Liver (tissue), 8 donors: ENCODE measurements at regions not wholly inside any gene's neighbourhood (a gene's known extent, or its start where the extent isn't known, plus 50 kb on each side); places are given as distances from the start of the nearest gene placed in this dataset.

ENCODE experiments used
- DNase-seq: peaks from one replicate; pipeline ENCODE4 v3.0.0-alpha.2; 2017; ENCODE audit warnings: low spot score
- H3K27ac ChIP-seq, 2 donors: one replicate each; pipeline ENCODE4 v1.7.0; 2013; ENCODE audit warnings: inconsistent platforms in 2 of 2, low read length in 2 of 2, control low read depth in 1 of 2, low read depth in 1 of 2, mild to moderate bottlenecking in 1 of 2
- H3K27me3 ChIP-seq, 4 donors: one replicate each; pipeline versions ENCODE4 v1.6.1 to v1.7.0; 2013; ENCODE audit warnings: low read length in 3 of 4, inconsistent platforms in 1 of 4, mild to moderate bottlenecking in 1 of 4, moderate library complexity in 1 of 4; ENCODE audit not compliant: control insufficient read depth in 4 of 4, insufficient read depth in 4 of 4
- H3K36me3 ChIP-seq, 4 donors: one replicate each; pipeline versions ENCODE4 v1.6.1 to v1.7.0; 2013; ENCODE audit warnings: low read length in 3 of 4, mild to moderate bottlenecking in 3 of 4, low read depth in 1 of 4, moderate library complexity in 1 of 4; ENCODE audit not compliant: control insufficient read depth in 4 of 4, insufficient read depth in 3 of 4
- H3K4me1 ChIP-seq, 4 donors: one replicate each; pipeline versions ENCODE4 v1.6.1 to v1.7.0; 2013; ENCODE audit warnings: low read length in 3 of 4, mild to moderate bottlenecking in 3 of 4, moderate library complexity in 1 of 4; ENCODE audit not compliant: control insufficient read depth in 4 of 4, insufficient read depth in 4 of 4
- H3K4me3 ChIP-seq, 3 donors: one replicate each; pipeline versions ENCODE4 v1.6.1 to v1.7.0; 2013; ENCODE audit warnings: low read length in 3 of 3, control low read depth in 1 of 3, low read depth in 1 of 3, mild to moderate bottlenecking in 1 of 3
- H3K9ac ChIP-seq, 2 donors: one replicate each; pipeline ENCODE4 v1.7.0; 2013; ENCODE audit warnings: low read length in 2 of 2, mild to moderate bottlenecking in 2 of 2, moderate library complexity in 2 of 2, control low read depth in 1 of 2, low read depth in 1 of 2
- H3K9me3 ChIP-seq, 4 donors: one replicate each; pipeline versions ENCODE4 v1.6.1 to v1.7.0; 2013; ENCODE audit warnings: low read length in 3 of 4; ENCODE audit not compliant: control insufficient read depth in 4 of 4
- EGR1 ChIP-seq, 2 donors: IDR thresholded peaks; 2 replicates each; pipeline ENCODE4 v1.6.1; 2016 to 2018; ENCODE audit warnings: antibody characterized with exemption in 2 of 2, low read depth in 2 of 2
- FOXA1 ChIP-seq: IDR thresholded peaks from 2 replicates; pipeline ENCODE4 v1.6.1; 2016; ENCODE audit warnings: antibody characterized with exemption
- FOXA2 ChIP-seq: IDR thresholded peaks from 2 replicates; pipeline ENCODE4 v1.6.1; 2016; ENCODE audit warnings: antibody characterized with exemption
- GABPA ChIP-seq, 2 donors: IDR thresholded peaks in 1 of 2; conservative IDR thresholded peaks in 1 of 2; 2 replicates each; pipeline ENCODE4 v1.6.1; 2016; ENCODE audit warnings: antibody characterized with exemption in 2 of 2, mild to moderate bottlenecking in 1 of 2, moderate library complexity in 1 of 2
- HNF4A ChIP-seq, 2 donors: conservative IDR thresholded peaks; 2 replicates each; pipeline ENCODE4 v1.6.1; 2016; ENCODE audit warnings: antibody characterized with exemption in 2 of 2, mild to moderate bottlenecking in 2 of 2
- HNF4G ChIP-seq: IDR thresholded peaks from 2 replicates; pipeline ENCODE4 v1.6.1; 2016; ENCODE audit warnings: antibody characterized with exemption
- JUND ChIP-seq, 2 donors: IDR thresholded peaks; 2 replicates each; pipeline ENCODE4 v1.6.1; 2016; ENCODE audit warnings: antibody characterized with exemption in 2 of 2
- NR2F2 ChIP-seq: IDR thresholded peaks from 2 replicates; pipeline ENCODE4 v1.6.1; 2016; ENCODE audit warnings: antibody characterized with exemption
- RAD21 ChIP-seq, 2 donors: IDR thresholded peaks; 2 replicates each; pipeline ENCODE4 v1.6.1; 2016; ENCODE audit warnings: antibody characterized with exemption in 2 of 2, mild to moderate bottlenecking in 2 of 2
- SP1 ChIP-seq: IDR thresholded peaks from 2 replicates; pipeline ENCODE4 v1.6.1; 2018; ENCODE audit warnings: antibody characterized with exemption, mild to moderate bottlenecking
- TAF1 ChIP-seq: conservative IDR thresholded peaks from 2 replicates; pipeline ENCODE4 v1.6.1; 2016; ENCODE audit warnings: antibody characterized with exemption, mild to moderate bottlenecking
- YY1 ChIP-seq: IDR thresholded peaks from 2 replicates; pipeline ENCODE4 v1.6.1; 2016; ENCODE audit warnings: antibody characterized with exemption, mild to moderate bottlenecking
- WGBS: extraction: QIAGEN DNeasy Blood & Tissue Kit; methylation state at CpG from one replicate; pipeline ENCODE4 v1.1.7; 2013; 5-methylcytosine and 5-hydroxymethylcytosine counted together
- TF ChIP-seq, protein P1 (sequence below): IDR thresholded peaks from 2 replicates; pipeline ENCODE4 v1.6.1; 2016; ENCODE audit warnings: antibody characterized with exemption
- TF ChIP-seq, protein P2 (sequence below): fragments of 150-350 bp; IDR thresholded peaks from 2 replicates; pipeline ENCODE4 v1.5.1; 2017; ENCODE audit warnings: improper control_type of control experiment, low read depth, low read length; ENCODE audit not compliant: missing input control
- TF ChIP-seq, protein P3 (sequence below): IDR thresholded peaks from 2 replicates; pipeline ENCODE4 v1.6.1; 2016; ENCODE audit warnings: antibody characterized with exemption, mild to moderate bottlenecking
- TF ChIP-seq, protein P4 (sequence below): IDR thresholded peaks from 2 replicates; pipeline ENCODE4 v1.6.1; 2016; ENCODE audit warnings: antibody characterized with exemption
- donor health status: healthy.
- donor health status: healthy.
- donor health status: healthy.
- donor health status: healthy.
- donor health status: healthy.

DNA sequence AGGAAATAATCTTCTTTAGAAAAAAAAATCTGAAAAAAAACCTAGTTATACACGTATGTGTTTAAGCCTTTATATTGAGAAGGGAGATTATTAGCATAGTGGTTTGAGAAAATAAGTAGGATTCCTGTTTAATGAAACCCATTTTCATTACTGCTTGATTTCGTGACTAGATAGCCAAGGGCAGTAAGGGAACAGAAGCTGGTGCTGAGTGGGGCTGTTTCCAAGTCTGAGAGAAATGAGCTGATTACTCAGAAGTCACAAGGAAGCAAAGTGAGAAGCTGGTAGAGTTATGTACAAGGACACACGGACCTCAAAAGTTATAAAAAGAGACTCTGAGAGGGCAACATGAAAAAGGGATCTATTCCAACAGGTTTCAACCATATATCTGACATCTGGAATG lies 256.5 kb downstream of the TTLL7 start:
- TF ChIP-seq TAF1 (no peak), JUND (IDR thresholded peaks at IDR 0.05) (no peak), EGR1 (IDR thresholded peaks at IDR 0.05; ENCODE audit: low read depth in 2 of 2) (no peak), NR2F2 (no peak), HNF4A (conservative IDR thresholded peaks at IDR 0.05) (no peak), GABPA (IDR thresholded peaks at IDR 0.05 in 1 of 2, conservative IDR thresholded peaks at IDR 0.05 in 1 of 2) (no peak), HNF4G (no peak), SP1 (no peak), RAD21 (IDR thresholded peaks at IDR 0.05) (no peak), FOXA1 (no peak), YY1 (no peak)
- TF ChIP-seq, protein P1, sequence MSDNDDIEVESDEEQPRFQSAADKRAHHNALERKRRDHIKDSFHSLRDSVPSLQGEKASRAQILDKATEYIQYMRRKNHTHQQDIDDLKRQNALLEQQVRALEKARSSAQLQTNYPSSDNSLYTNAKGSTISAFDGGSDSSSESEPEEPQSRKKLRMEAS: no peak
- TF ChIP-seq, protein P2, sequence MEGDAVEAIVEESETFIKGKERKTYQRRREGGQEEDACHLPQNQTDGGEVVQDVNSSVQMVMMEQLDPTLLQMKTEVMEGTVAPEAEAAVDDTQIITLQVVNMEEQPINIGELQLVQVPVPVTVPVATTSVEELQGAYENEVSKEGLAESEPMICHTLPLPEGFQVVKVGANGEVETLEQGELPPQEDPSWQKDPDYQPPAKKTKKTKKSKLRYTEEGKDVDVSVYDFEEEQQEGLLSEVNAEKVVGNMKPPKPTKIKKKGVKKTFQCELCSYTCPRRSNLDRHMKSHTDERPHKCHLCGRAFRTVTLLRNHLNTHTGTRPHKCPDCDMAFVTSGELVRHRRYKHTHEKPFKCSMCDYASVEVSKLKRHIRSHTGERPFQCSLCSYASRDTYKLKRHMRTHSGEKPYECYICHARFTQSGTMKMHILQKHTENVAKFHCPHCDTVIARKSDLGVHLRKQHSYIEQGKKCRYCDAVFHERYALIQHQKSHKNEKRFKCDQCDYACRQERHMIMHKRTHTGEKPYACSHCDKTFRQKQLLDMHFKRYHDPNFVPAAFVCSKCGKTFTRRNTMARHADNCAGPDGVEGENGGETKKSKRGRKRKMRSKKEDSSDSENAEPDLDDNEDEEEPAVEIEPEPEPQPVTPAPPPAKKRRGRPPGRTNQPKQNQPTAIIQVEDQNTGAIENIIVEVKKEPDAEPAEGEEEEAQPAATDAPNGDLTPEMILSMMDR: no peak
- peaks cover 0 to 11% (median 3%) of the 10 kb centered on the region in 4 donors for H3K4me1 ChIP-seq
- 74% methylated on average over 3 of the region's 3 CpGs for WGBS
- H3K4me3 ChIP-seq: no peak overlapping the region
- no peaks in the 10 kb centered on the region for H3K9me3 ChIP-seq
- H3K27me3 ChIP-seq: no peaks in the 10 kb centered on the region
- H3K36me3 ChIP-seq: no peaks in the 10 kb centered on the region
- no peak overlapping the region for H3K9ac ChIP-seq
- no peak for DNase-seq
- H3K27ac ChIP-seq: no peak overlapping the region

DNA sequence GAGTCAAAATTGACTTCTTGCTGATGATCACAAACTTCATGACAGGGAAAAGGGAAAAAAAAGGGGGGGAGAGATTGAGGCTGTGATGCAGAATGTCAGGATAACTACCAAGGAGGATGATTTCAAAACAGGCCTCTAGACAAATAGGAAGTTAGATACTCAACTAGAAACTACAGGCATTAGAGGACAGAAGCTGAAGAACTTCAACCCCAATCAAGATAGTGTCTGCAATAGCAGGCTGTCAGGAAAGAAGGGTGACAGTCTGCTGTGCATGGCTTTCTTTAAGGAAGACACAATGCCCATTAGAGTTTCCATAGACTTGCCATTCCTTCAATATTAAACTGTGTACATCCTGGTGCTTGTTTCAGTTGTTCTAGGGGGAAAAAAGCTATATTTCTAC lies 257.2 kb downstream of the TTLL7 start:
- no peak for DNase-seq
- Histone ChIP-seq H3K36me3 (no peaks in the 10 kb centered on the region), H3K9ac (no peak overlapping the region), H3K9me3 (no peaks in the 10 kb centered on the region), H3K4me1 (peaks cover 0 to 6% (median 3%) of the 10 kb centered on the region in 4 donors), H3K27ac (no peak overlapping the region), H3K4me3 (no peak overlapping the region), H3K27me3 (no peaks in the 10 kb centered on the region)
- TF ChIP-seq, protein P2: no peak
- no peak for TF ChIP-seq RAD21 (IDR thresholded peaks at IDR 0.05)
- TF ChIP-seq EGR1 (IDR thresholded peaks at IDR 0.05; ENCODE audit: low read depth in 2 of 2): no peak
- no peak for TF ChIP-seq JUND (IDR thresholded peaks at IDR 0.05)
- no peak for TF ChIP-seq HNF4G
- no peak for TF ChIP-seq HNF4A (conservative IDR thresholded peaks at IDR 0.05)
- TF ChIP-seq, protein P3, sequence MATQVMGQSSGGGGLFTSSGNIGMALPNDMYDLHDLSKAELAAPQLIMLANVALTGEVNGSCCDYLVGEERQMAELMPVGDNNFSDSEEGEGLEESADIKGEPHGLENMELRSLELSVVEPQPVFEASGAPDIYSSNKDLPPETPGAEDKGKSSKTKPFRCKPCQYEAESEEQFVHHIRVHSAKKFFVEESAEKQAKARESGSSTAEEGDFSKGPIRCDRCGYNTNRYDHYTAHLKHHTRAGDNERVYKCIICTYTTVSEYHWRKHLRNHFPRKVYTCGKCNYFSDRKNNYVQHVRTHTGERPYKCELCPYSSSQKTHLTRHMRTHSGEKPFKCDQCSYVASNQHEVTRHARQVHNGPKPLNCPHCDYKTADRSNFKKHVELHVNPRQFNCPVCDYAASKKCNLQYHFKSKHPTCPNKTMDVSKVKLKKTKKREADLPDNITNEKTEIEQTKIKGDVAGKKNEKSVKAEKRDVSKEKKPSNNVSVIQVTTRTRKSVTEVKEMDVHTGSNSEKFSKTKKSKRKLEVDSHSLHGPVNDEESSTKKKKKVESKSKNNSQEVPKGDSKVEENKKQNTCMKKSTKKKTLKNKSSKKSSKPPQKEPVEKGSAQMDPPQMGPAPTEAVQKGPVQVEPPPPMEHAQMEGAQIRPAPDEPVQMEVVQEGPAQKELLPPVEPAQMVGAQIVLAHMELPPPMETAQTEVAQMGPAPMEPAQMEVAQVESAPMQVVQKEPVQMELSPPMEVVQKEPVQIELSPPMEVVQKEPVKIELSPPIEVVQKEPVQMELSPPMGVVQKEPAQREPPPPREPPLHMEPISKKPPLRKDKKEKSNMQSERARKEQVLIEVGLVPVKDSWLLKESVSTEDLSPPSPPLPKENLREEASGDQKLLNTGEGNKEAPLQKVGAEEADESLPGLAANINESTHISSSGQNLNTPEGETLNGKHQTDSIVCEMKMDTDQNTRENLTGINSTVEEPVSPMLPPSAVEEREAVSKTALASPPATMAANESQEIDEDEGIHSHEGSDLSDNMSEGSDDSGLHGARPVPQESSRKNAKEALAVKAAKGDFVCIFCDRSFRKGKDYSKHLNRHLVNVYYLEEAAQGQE: no peak
- TF ChIP-seq GABPA (IDR thresholded peaks at IDR 0.05 in 1 of 2, conservative IDR thresholded peaks at IDR 0.05 in 1 of 2): no peak
- no peak for TF ChIP-seq TAF1
- no peak for TF ChIP-seq FOXA1
- TF ChIP-seq, protein P4, sequence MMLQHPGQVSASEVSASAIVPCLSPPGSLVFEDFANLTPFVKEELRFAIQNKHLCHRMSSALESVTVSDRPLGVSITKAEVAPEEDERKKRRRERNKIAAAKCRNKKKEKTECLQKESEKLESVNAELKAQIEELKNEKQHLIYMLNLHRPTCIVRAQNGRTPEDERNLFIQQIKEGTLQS: no peak
- no peak for TF ChIP-seq SP1
- no peak for TF ChIP-seq FOXA2
